ENCODE measurements at regions not wholly inside any gene's neighbourhood (a gene's known extent, or its start where the extent isn't known, plus 50 kb on each side); places are given as distances from the start of the nearest gene placed in this dataset.
"Not testable (repeated sequence)": the region's sequence is repeated elsewhere in the genome, so short reads cannot be mapped to it uniquely, and the experiment has no call there.

GRCh38 chr10:100637785-100638184, 102.0 kb downstream of the HIF1AN start:
- in situ Hi-C loops (cut with MboI; ENCODE audit: low sequenced_read_pairs, unreplicated experiment): no loop called here
- TF ChIP-seq CTCF (IDR thresholded peaks at IDR 0.05; ENCODE audit: borderline replicate concordance, control extremely low read depth, extremely low read depth, insufficient read depth, missing control alignments): peak; percentile 17
- peak; percentile 53 for DNase-seq (ENCODE audit: low spot score)

- DNase-seq (ENCODE audit: low spot score); in situ Hi-C loops (cut with MboI; ENCODE audit: low sequenced_read_pairs, unreplicated experiment): not testable (repeated sequence)
Observed at GRCh38 chr10:100638969-100639368, 103.2 kb downstream of the HIF1AN start.

DNA sequence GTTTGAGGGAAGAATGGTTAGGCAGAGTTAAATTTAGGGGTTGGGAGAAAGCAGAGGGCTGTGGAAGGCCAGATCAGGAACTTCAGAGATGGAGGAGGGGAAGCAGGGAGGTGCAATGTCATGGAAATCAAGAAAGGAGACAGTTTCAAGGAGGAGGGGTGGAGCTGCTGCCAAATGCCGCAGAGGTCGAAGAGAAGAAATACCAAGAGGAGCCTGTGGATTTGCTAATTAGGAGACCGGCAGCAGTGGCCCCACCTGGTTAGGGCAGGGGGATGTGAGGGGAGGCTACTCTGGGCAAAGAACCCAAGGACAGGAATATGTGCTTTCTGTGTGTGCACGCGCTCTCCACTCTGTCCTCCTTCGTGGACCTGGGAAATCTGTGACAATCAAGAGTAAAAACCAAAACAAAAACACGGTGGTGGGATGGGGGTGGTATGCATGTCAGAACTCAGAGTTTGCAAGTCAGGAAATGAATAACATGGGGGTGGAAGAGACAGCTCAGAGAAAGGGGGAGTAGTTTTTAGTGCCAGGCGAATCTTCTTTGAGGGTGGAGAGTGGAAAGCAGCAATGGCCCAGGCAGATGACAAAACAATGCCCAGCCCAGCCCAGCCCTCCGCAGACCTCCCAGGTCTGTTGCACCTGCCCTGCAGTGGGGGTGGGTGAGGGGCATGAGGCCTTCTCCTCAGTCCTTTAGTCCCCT, 102.9 kb upstream of the PAX2 start:
- no peak for TF ChIP-seq CTCF (IDR thresholded peaks at IDR 0.05; ENCODE audit: borderline replicate concordance, control extremely low read depth, extremely low read depth, insufficient read depth, missing control alignments)
- no peak for DNase-seq (ENCODE audit: low spot score)
- in situ Hi-C loops (cut with MboI; ENCODE audit: low sequenced_read_pairs, unreplicated experiment): no loop called here

DNA sequence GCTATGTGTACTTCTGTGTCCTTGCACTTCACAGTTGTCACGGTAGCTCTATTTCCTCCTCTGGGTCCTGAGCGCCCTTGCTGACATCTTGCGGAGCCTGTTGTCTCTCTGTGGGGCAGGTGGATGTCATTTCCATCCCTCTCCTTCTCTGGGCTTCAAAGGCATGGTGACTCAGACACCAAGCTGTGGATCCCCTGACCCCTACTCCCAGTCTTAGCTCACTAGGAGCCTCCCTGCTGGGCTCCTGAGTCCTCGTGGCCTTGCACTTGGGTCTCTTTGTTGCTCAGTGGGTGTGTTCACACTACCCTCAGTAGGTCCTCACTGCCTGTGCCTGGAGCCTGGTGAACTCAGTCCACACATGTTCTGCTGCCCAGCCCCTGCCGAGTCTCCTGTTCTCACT, 100.3 kb upstream of the PAX2 start:
- in situ Hi-C loops (cut with MboI; ENCODE audit: low sequenced_read_pairs, unreplicated experiment): no loop called here
- TF ChIP-seq CTCF (IDR thresholded peaks at IDR 0.05; ENCODE audit: borderline replicate concordance, control extremely low read depth, extremely low read depth, insufficient read depth, missing control alignments): no peak
- no peak for DNase-seq (ENCODE audit: low spot score)

- DNase-seq (ENCODE audit: low spot score): no peak
- no peak for TF ChIP-seq CTCF (IDR thresholded peaks at IDR 0.05; ENCODE audit: borderline replicate concordance, control extremely low read depth, extremely low read depth, insufficient read depth, missing control alignments)
- in situ Hi-C loops (cut with MboI; ENCODE audit: low sequenced_read_pairs, unreplicated experiment): no loop called here
Observed at GRCh38 chr10:100645613-100646392, 99.6 kb upstream of the PAX2 start.

GRCh38 chr10:100647928-100648327, 97.5 kb upstream of the PAX2 start:
- TF ChIP-seq CTCF (IDR thresholded peaks at IDR 0.05; ENCODE audit: borderline replicate concordance, control extremely low read depth, extremely low read depth, insufficient read depth, missing control alignments): no peak
- in situ Hi-C loops (cut with MboI; ENCODE audit: low sequenced_read_pairs, unreplicated experiment): no loop called here

GRCh38 chr10:100650693-100651092, 94.7 kb upstream of the PAX2 start:
- no peak for DNase-seq (ENCODE audit: low spot score)
- in situ Hi-C loops (cut with MboI; ENCODE audit: low sequenced_read_pairs, unreplicated experiment): no loop called here
- no peak for TF ChIP-seq CTCF (IDR thresholded peaks at IDR 0.05; ENCODE audit: borderline replicate concordance, control extremely low read depth, extremely low read depth, insufficient read depth, missing control alignments)

More at GRCh38 chr10:100647928-100648327, 97.5 kb upstream of the PAX2 start:
- no peak for DNase-seq (ENCODE audit: low spot score)

- in situ Hi-C loops (cut with MboI; ENCODE audit: low sequenced_read_pairs, unreplicated experiment); DNase-seq (ENCODE audit: low spot score): not testable (repeated sequence)
Observed at GRCh38 chr10:100651099-100651498, 94.3 kb upstream of the PAX2 start.
